ENCODE measurements at regions not wholly inside any gene's neighbourhood (a gene's known extent, or its start where the extent isn't known, plus 50 kb on each side); places are given as distances from the start of the nearest gene placed in this dataset.

DNA sequence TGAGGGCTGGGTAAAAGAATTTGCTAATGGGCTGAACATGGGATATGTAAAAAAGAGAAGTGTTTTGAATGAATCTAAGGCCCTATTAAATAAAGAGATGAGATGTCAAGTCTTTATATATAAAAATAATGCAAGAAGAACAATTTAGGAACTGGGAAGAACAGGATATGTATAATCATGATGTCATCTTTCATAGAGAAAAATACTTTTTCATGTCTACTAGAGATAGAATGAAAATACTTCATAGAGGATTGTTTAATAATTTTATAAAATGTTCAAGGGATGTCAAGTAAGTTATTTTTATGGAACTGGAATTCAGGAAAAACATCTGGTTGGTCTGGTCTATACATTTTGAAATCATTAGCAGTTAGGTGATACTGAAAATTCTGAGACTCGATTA is 799.0 kb upstream of the CTNND2 start:
- Histone ChIP-seq H3K27me3 (no peaks in the 10 kb centered on the region), H3K9me3 (no peaks in the 10 kb centered on the region), H3K36me3 (no peaks in the 10 kb centered on the region), H3K4me1 (no peaks in the 10 kb centered on the region), H3K4me3 (no peak overlapping the region), H3K27ac (no peak overlapping the region)
- DNase-seq (no peak), ATAC-seq (ENCODE audit: low FRiP score in 2 of 2) (no peak)
- TF ChIP-seq, protein P1, sequence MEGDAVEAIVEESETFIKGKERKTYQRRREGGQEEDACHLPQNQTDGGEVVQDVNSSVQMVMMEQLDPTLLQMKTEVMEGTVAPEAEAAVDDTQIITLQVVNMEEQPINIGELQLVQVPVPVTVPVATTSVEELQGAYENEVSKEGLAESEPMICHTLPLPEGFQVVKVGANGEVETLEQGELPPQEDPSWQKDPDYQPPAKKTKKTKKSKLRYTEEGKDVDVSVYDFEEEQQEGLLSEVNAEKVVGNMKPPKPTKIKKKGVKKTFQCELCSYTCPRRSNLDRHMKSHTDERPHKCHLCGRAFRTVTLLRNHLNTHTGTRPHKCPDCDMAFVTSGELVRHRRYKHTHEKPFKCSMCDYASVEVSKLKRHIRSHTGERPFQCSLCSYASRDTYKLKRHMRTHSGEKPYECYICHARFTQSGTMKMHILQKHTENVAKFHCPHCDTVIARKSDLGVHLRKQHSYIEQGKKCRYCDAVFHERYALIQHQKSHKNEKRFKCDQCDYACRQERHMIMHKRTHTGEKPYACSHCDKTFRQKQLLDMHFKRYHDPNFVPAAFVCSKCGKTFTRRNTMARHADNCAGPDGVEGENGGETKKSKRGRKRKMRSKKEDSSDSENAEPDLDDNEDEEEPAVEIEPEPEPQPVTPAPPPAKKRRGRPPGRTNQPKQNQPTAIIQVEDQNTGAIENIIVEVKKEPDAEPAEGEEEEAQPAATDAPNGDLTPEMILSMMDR (IDR thresholded peaks at IDR 0.05), result no peak
- no peak for TF ChIP-seq POLR2AphosphoS5 (IDR thresholded peaks at IDR 0.05)
- TF ChIP-seq EP300 (IDR thresholded peaks at IDR 0.05), result no peak
- no peak for TF ChIP-seq POLR2A (IDR thresholded peaks at IDR 0.05)
- 74 to 95% methylated on average over 1 of the region's 1 CpG for WGBS, 2 donors

DNA sequence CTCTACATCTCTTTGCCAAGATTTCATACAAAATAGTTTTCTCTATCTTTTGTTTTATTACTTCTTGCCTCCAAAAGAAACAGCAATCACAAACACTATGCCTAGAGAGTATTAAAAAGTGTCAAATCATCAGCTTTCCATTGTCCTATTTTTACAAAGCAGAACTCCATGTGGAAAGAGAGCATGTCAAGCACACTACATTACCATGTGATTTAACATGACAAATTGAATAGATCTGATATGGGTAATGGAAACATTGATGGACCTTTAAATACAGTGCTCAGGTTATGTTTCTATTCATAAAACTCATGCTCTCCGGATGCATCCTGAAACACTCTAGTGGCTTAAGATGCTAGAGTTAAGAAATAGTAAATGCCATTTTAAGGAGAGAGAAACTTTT is 791.4 kb upstream of the CTNND2 start:
- ATAC-seq (ENCODE audit: low FRiP score in 2 of 2) (no peak), DNase-seq (no peak)
- Histone ChIP-seq H3K27ac (no peak overlapping the region), H3K9me3 (no peaks in the 10 kb centered on the region), H3K4me3 (no peak overlapping the region), H3K4me1 (no peaks in the 10 kb centered on the region), H3K36me3 (no peaks in the 10 kb centered on the region), H3K27me3 (no peaks in the 10 kb centered on the region)
- no peak for TF ChIP-seq POLR2A (IDR thresholded peaks at IDR 0.05)
- no peak for TF ChIP-seq POLR2AphosphoS5 (IDR thresholded peaks at IDR 0.05)
- TF ChIP-seq, protein P1 (IDR thresholded peaks at IDR 0.05), result no peak
- TF ChIP-seq EP300 (IDR thresholded peaks at IDR 0.05), result no peak
- WGBS, 2 donors, result 86 to 92% methylated on average over 1 of the region's 1 CpG

DNA sequence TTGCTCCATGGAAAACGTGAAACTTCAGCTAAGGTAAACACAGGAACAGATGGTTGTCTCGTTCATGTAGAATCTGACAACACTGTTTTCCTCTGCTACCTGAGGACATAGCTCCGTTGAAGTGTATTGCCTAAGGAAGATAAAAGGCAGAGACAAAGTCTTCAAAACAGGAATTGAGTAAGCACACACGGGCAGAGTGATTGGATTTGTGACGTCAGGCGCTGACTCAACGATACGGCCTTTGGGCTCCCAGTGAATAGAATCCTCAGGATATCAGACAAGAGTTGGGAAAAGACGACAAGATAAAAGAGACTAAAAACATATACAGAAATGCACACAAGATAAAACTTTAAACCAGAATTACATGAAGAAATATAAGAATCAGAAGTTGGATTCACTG is 787.1 kb upstream of the CTNND2 start:
- Histone ChIP-seq H3K36me3 (no peaks in the 10 kb centered on the region), H3K27me3 (no peaks in the 10 kb centered on the region), H3K4me3 (no peak overlapping the region), H3K9me3 (no peaks in the 10 kb centered on the region), H3K4me1 (no peaks in the 10 kb centered on the region), H3K27ac (no peak overlapping the region)
- no peak for ATAC-seq (ENCODE audit: low FRiP score in 2 of 2)
- WGBS, 2 donors, result 43% methylated on average over 9 of the region's 9 CpGs
- TF ChIP-seq, protein P1 (IDR thresholded peaks at IDR 0.05), result no peak
- no peak for DNase-seq

DNA sequence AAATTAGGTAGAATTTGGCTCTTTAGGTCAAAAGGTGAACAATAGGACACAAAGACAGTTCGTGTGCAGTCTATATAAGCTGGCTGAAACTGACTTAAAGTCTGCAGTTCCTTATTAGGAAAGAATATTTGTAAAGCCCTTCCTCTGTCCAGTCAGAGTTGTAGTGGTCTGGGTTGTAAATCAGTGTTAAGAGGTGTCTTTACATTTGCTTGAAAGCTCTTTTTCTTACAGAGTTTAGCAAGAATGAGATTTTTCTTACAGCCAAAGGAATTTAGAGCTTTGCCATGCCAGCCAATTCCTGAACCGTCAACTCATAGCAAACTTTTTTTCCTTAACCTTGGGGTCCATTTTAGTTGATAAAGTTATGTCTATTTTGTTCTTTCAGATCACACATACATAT is 786.1 kb upstream of the CTNND2 start:
- H3K27ac ChIP-seq, result no peak overlapping the region
- WGBS, 2 donors, result 56 to 66% methylated on average over 2 of the region's 2 CpGs
- ATAC-seq (ENCODE audit: low FRiP score in 2 of 2) (no peak), DNase-seq (no peak)
- no peaks in the 10 kb centered on the region for H3K9me3 ChIP-seq
- no peak overlapping the region for H3K4me3 ChIP-seq
- H3K27me3 ChIP-seq, result no peaks in the 10 kb centered on the region
- no peaks in the 10 kb centered on the region for H3K36me3 ChIP-seq
- H3K4me1 ChIP-seq, result no peaks in the 10 kb centered on the region
- TF ChIP-seq POLR2AphosphoS5 (IDR thresholded peaks at IDR 0.05) (no peak), POLR2A (IDR thresholded peaks at IDR 0.05) (no peak), EP300 (IDR thresholded peaks at IDR 0.05) (no peak)
- TF ChIP-seq, protein P1 (IDR thresholded peaks at IDR 0.05), result no peak

DNA sequence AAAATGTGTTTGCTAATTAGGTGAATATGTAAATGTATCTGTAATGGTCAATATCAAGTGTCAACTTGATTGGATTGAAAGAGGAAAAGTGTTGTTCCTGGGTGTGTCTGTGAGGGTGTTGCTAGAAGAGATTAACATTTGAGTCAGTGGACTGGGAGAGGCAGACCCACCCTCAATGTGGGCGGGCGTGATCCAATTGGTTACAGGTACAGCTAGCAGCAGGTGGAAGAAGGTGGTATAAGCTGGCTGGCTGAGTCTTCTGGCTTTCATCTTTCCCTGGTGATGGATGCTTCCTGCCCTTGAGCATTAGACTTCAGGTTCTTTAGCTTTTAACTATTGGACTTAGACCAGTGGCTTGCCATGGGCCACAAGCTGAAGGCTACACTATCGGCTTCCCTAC is 779.0 kb upstream of the CTNND2 start:
- Histone ChIP-seq H3K4me3 (no peak overlapping the region), H3K36me3 (no peaks in the 10 kb centered on the region), H3K27me3 (no peaks in the 10 kb centered on the region), H3K27ac (no peak overlapping the region), H3K4me1 (no peaks in the 10 kb centered on the region), H3K9me3 (no peaks in the 10 kb centered on the region)
- no peak for TF ChIP-seq POLR2A (IDR thresholded peaks at IDR 0.05)
- DNase-seq, result no peak
- no peak for ATAC-seq (ENCODE audit: low FRiP score in 2 of 2)
- WGBS, 2 donors, result 60 to 72% methylated on average over 3 of the region's 3 CpGs

Measured in upper lobe of left lung (tissue), 6 donors.